Lower leg skin (tissue), 4 donors: ENCODE measurements at regions not wholly inside any gene's neighbourhood (a gene's known extent, or its start where the extent isn't known, plus 50 kb on each side); places are given as distances from the start of the nearest gene placed in this dataset.

Experiments used
- DNase-seq, 2 donors: peaks; one replicate each; pipeline ENCODE4 v3.0.0-alpha.2; 2019; ENCODE audit warnings: low spot score in 2 of 2
- H3K4me3 ChIP-seq: fragments of 200-600 bp; sonication (generic); 2 replicates; pipeline ENCODE4 v1.5.1; 2017; ENCODE audit warnings: mild to moderate bottlenecking, low read depth; ENCODE audit not compliant: poor library complexity, severe bottlenecking
- CTCF ChIP-seq, 3 donors: fragments of 450-650 bp; IDR thresholded peaks; one replicate each; pipeline ENCODE4 v1.5.1; 2016; ENCODE audit warnings: antibody characterized with exemption in 3 of 3, mild to moderate bottlenecking in 3 of 3, moderate library complexity in 2 of 3
- POLR2A ChIP-seq, 2 donors: fragments of 450-650 bp; IDR thresholded peaks; one replicate each; pipeline ENCODE4 v1.6.1; 2016 to 2017; ENCODE audit warnings: antibody characterized with exemption in 2 of 2, mild to moderate bottlenecking in 1 of 2, moderate library complexity in 1 of 2
- WGBS, 2 donors: methylation state at CpG; one replicate each; pipeline ENCODE4 v1.1.5; 2018; 5-methylcytosine and 5-hydroxymethylcytosine counted together
- intact Hi-C: fragments of 100-400 bp; cut with DNase I; formaldehyde crosslinking; loops from one replicate; pipeline ENCODE4 v1.15.0; 2023; ENCODE audit warnings: low total_unique reads

GRCh38 chr7:132733860-132734259, 157.6 kb upstream of the PLXNA4 start:
- intact Hi-C loops: no loop called here
- TF ChIP-seq POLR2A (IDR thresholded peaks at IDR 0.05) (no peak), CTCF (IDR thresholded peaks at IDR 0.05) (no peak)
- WGBS, 2 donors: 80 to 87% methylated on average over 9 of the region's 9 CpGs
- H3K4me3 ChIP-seq: no peak overlapping the region
- no peak for DNase-seq

GRCh38 chr7:132732321-132732865, 156.1 kb upstream of the PLXNA4 start:
- no peak overlapping the region for H3K4me3 ChIP-seq
- TF ChIP-seq POLR2A (IDR thresholded peaks at IDR 0.05) (no peak), CTCF (IDR thresholded peaks at IDR 0.05) (no peak)
- 75 to 88% methylated on average over 8 of the region's 8 CpGs for WGBS, 2 donors
- intact Hi-C loops: no loop called here
- DNase-seq: no peak

GRCh38 chr7:132730105-132730504, 153.8 kb upstream of the PLXNA4 start:
- intact Hi-C loops: no loop called here
- H3K4me3 ChIP-seq: no peak overlapping the region
- TF ChIP-seq POLR2A (IDR thresholded peaks at IDR 0.05): no peak
- TF ChIP-seq CTCF (IDR thresholded peaks at IDR 0.05): no peak
- DNase-seq: no peak
- WGBS, 2 donors: 94 to 98% methylated on average over 4 of the region's 4 CpGs

GRCh38 chr7:132723506-132724081, 147.3 kb upstream of the PLXNA4 start:
- TF ChIP-seq CTCF (IDR thresholded peaks at IDR 0.05): no peak
- no peak for TF ChIP-seq POLR2A (IDR thresholded peaks at IDR 0.05)
- DNase-seq: no peak
- H3K4me3 ChIP-seq: no peak overlapping the region
- WGBS, 2 donors: 72 to 75% methylated on average over 4 of the region's 4 CpGs
- intact Hi-C loops: no loop called here

GRCh38 chr7:132720835-132721234, 144.6 kb upstream of the PLXNA4 start:
- no peak for TF ChIP-seq CTCF (IDR thresholded peaks at IDR 0.05)
- TF ChIP-seq POLR2A (IDR thresholded peaks at IDR 0.05): no peak
- DNase-seq: no peak
- H3K4me3 ChIP-seq: no peak overlapping the region
- WGBS, 2 donors: 73 to 74% methylated on average over 5 of the region's 5 CpGs
- intact Hi-C loops: no loop called here

GRCh38 chr7:132713893-132714292, 137.6 kb upstream of the PLXNA4 start:
- 81 to 91% methylated on average over 3 of the region's 3 CpGs for WGBS, 2 donors
- H3K4me3 ChIP-seq: no peak overlapping the region
- TF ChIP-seq CTCF (IDR thresholded peaks at IDR 0.05): no peak
- TF ChIP-seq POLR2A (IDR thresholded peaks at IDR 0.05): no peak
- intact Hi-C loops: no loop called here
- DNase-seq: no peak
